Karpas-422 (cell line): ENCODE measurements at regions not wholly inside any gene's neighbourhood (a gene's known extent, or its start where the extent isn't known, plus 50 kb on each side); places are given as distances from the start of the nearest gene placed in this dataset.

ENCODE experiments used
- DNase-seq: peaks from one replicate; pipeline ENCODE4 v3.0.0-alpha.2; 2015
- H2AFZ ChIP-seq: fragments of 200-600 bp; sonication (generic); 2 replicates; pipeline ENCODE4 v1.6.1; 2014; ENCODE audit warnings: antibody characterized with exemption, low read length, mixed read lengths
- H3K27ac ChIP-seq: fragments of 200-600 bp; sonication (generic); 2 replicates; pipeline ENCODE4 v1.5.1; 2014; ENCODE audit warnings: mild to moderate bottlenecking, low read length, moderate library complexity
- H3K27me3 ChIP-seq: fragments of 200-600 bp; sonication (generic); 2 replicates; pipeline ENCODE4 v1.6.1; 2014; ENCODE audit warnings: low read length, mixed read lengths
- H3K36me3 ChIP-seq: fragments of 200-600 bp; sonication (generic); 2 replicates; pipeline ENCODE4 v1.6.1; 2014; ENCODE audit warnings: low read length, mixed read lengths; ENCODE audit not compliant: insufficient read depth
- H3K4me1 ChIP-seq: fragments of 200-600 bp; sonication (generic); 2 replicates; pipeline ENCODE4 v1.6.1; 2014; ENCODE audit warnings: mild to moderate bottlenecking, low read length, mixed read lengths
- H3K4me2 ChIP-seq: fragments of 200-600 bp; sonication (generic); 2 replicates; pipeline ENCODE4 v1.6.1; 2014; ENCODE audit warnings: low read length, low read depth, mild to moderate bottlenecking; ENCODE audit not compliant: poor library complexity, severe bottlenecking
- H3K4me3 ChIP-seq: fragments of 200-600 bp; sonication (generic); 2 replicates; pipeline ENCODE4 v1.5.1; 2014; ENCODE audit warnings: mild to moderate bottlenecking, antibody characterized with exemption, low read length, mixed read lengths
- H3K79me2 ChIP-seq: fragments of 200-600 bp; sonication (generic); 2 replicates; pipeline ENCODE4 v1.6.1; 2014; ENCODE audit warnings: mild to moderate bottlenecking, low read length, mixed read lengths
- H3K9ac ChIP-seq: fragments of 200-600 bp; sonication (generic); 2 replicates; pipeline ENCODE4 v1.6.0; 2014; ENCODE audit warnings: low read length
- H3K9me2 ChIP-seq: fragments of 200-600 bp; sonication (generic), shearing (Covaris generic); replicated peaks from 2 replicates; pipeline ENCODE4 v1.6.0; 2014; ENCODE audit warnings: mild to moderate bottlenecking, low read length, moderate library complexity; ENCODE audit not compliant: insufficient read depth
- H3K9me3 ChIP-seq: fragments of 300-700, 200-600 bp; sonication (generic); 2 replicates; pipeline ENCODE4 v1.6.1; 2014; ENCODE audit warnings: low read length, mixed read lengths
- H4K20me1 ChIP-seq: fragments of 200-600 bp; sonication (generic); 2 replicates; pipeline ENCODE4 v1.6.1; 2014; ENCODE audit warnings: mild to moderate bottlenecking, antibody characterized with exemption, low read length, low read depth; ENCODE audit not compliant: insufficient read depth

- H3K9me2 ChIP-seq, result no peaks in the 10 kb centered on the region
- H3K27me3 ChIP-seq, result no peaks in the 10 kb centered on the region
- no peaks in the 10 kb centered on the region for H4K20me1 ChIP-seq
- H3K4me2 ChIP-seq, result no peak overlapping the region
- no peaks in the 10 kb centered on the region for H3K79me2 ChIP-seq
- H3K9me3 ChIP-seq, result peaks cover 19% of the 10 kb centered on the region
- no peak overlapping the region for H2AFZ ChIP-seq
- no peak overlapping the region for H3K27ac ChIP-seq
- H3K36me3 ChIP-seq, result no peaks in the 10 kb centered on the region
- DNase-seq, result no peak
- H3K4me1 ChIP-seq, result no peaks in the 10 kb centered on the region
- no peak overlapping the region for H3K4me3 ChIP-seq
- H3K9ac ChIP-seq, result no peak overlapping the region
Measured at GRCh38 chr21:24969068-24969467, 638.2 kb downstream of the MRPL39 start.

GRCh38 chr21:24955275-24955961 lies 651.9 kb downstream of the MRPL39 start:
- H3K9me3 ChIP-seq, result peaks cover 16% of the 10 kb centered on the region; the same call in 1 of the 2 replicates
- no peak for DNase-seq
- H3K4me3 ChIP-seq, result no peak overlapping the region
- no peak overlapping the region for H3K27ac ChIP-seq
- no peak overlapping the region for H3K4me2 ChIP-seq
- H2AFZ ChIP-seq, result no peak overlapping the region
- no peaks in the 10 kb centered on the region for H3K4me1 ChIP-seq
- H3K79me2 ChIP-seq, result no peaks in the 10 kb centered on the region
- no peaks in the 10 kb centered on the region for H3K36me3 ChIP-seq
- no peaks in the 10 kb centered on the region for H4K20me1 ChIP-seq
- no peak overlapping the region for H3K9ac ChIP-seq
- no peaks in the 10 kb centered on the region for H3K27me3 ChIP-seq
- H3K9me2 ChIP-seq, result no peaks in the 10 kb centered on the region

- Histone ChIP-seq H3K4me1 (no peaks in the 10 kb centered on the region), H3K4me3 (no peak overlapping the region), H3K79me2 (no peaks in the 10 kb centered on the region), H3K27ac (no peak overlapping the region), H3K36me3 (no peaks in the 10 kb centered on the region), H3K9me2 (no peaks in the 10 kb centered on the region), H2AFZ (no peak overlapping the region), H3K27me3 (no peaks in the 10 kb centered on the region), H3K9ac (no peak overlapping the region), H3K9me3 (peaks cover 10% of the 10 kb centered on the region; the same call in 1 of the 2 replicates), H4K20me1 (no peaks in the 10 kb centered on the region), H3K4me2 (no peak overlapping the region)
- DNase-seq, result no peak
Measured at GRCh38 chr21:24948186-24948585, 659.1 kb downstream of the MRPL39 start.

- Histone ChIP-seq H2AFZ (no peak overlapping the region), H3K9me3 (0 out of 2 replicates have a peak, but pooled peaks cover 3% of the 10 kb centered on the region), H4K20me1 (no peaks in the 10 kb centered on the region), H3K79me2 (no peaks in the 10 kb centered on the region), H3K4me3 (no peak overlapping the region), H3K9ac (no peak overlapping the region), H3K4me2 (no peak overlapping the region), H3K27me3 (no peaks in the 10 kb centered on the region), H3K27ac (no peak overlapping the region), H3K9me2 (no peaks in the 10 kb centered on the region), H3K36me3 (no peaks in the 10 kb centered on the region), H3K4me1 (no peaks in the 10 kb centered on the region)
- no peak for DNase-seq
Measured at GRCh38 chr21:24945910-24946309, 661.4 kb downstream of the MRPL39 start.

- Histone ChIP-seq H3K9me3 (no peaks in the 10 kb centered on the region), H3K4me3 (no peak overlapping the region), H3K9ac (no peak overlapping the region), H3K36me3 (no peaks in the 10 kb centered on the region), H3K4me2 (no peak overlapping the region), H3K9me2 (no peaks in the 10 kb centered on the region), H3K27me3 (no peaks in the 10 kb centered on the region), H3K4me1 (no peaks in the 10 kb centered on the region), H3K27ac (no peak overlapping the region), H2AFZ (no peak overlapping the region), H4K20me1 (no peaks in the 10 kb centered on the region), H3K79me2 (no peaks in the 10 kb centered on the region)
- no peak for DNase-seq
Measured at GRCh38 chr21:24941316-24942185, 665.7 kb downstream of the MRPL39 start.

GRCh38 chr21:24939291-24939690 lies 668.0 kb downstream of the MRPL39 start:
- Histone ChIP-seq H4K20me1 (no peaks in the 10 kb centered on the region), H3K4me1 (no peaks in the 10 kb centered on the region), H2AFZ (no peak overlapping the region), H3K4me3 (no peak overlapping the region), H3K4me2 (no peak overlapping the region), H3K36me3 (no peaks in the 10 kb centered on the region), H3K9me3 (no peaks in the 10 kb centered on the region), H3K9ac (no peak overlapping the region), H3K27ac (no peak overlapping the region), H3K27me3 (no peaks in the 10 kb centered on the region), H3K79me2 (no peaks in the 10 kb centered on the region), H3K9me2 (no peaks in the 10 kb centered on the region)
- DNase-seq, result no peak

GRCh38 chr21:24938573-24938972 lies 668.7 kb downstream of the MRPL39 start:
- H3K9ac ChIP-seq, result no peak overlapping the region
- no peaks in the 10 kb centered on the region for H3K79me2 ChIP-seq
- H3K27ac ChIP-seq, result no peak overlapping the region
- no peaks in the 10 kb centered on the region for H3K9me2 ChIP-seq
- no peaks in the 10 kb centered on the region for H3K27me3 ChIP-seq
- no peak overlapping the region for H3K4me2 ChIP-seq
- no peaks in the 10 kb centered on the region for H4K20me1 ChIP-seq
- H3K9me3 ChIP-seq, result no peaks in the 10 kb centered on the region; the same call in 1 of the 2 replicates
- no peaks in the 10 kb centered on the region for H3K4me1 ChIP-seq
- no peak overlapping the region for H2AFZ ChIP-seq
- no peak overlapping the region for H3K4me3 ChIP-seq
- no peaks in the 10 kb centered on the region for H3K36me3 ChIP-seq
- DNase-seq, result no peak

- no peaks in the 10 kb centered on the region for H3K9me2 ChIP-seq
- no peak overlapping the region for H3K4me3 ChIP-seq
- no peak overlapping the region for H3K9ac ChIP-seq
- DNase-seq, result no peak
- H4K20me1 ChIP-seq, result no peaks in the 10 kb centered on the region
- no peaks in the 10 kb centered on the region; the same call in 1 of the 2 replicates for H3K9me3 ChIP-seq
- no peaks in the 10 kb centered on the region for H3K4me1 ChIP-seq
- no peaks in the 10 kb centered on the region for H3K36me3 ChIP-seq
- H3K27ac ChIP-seq, result no peak overlapping the region
- no peak overlapping the region for H3K4me2 ChIP-seq
- no peak overlapping the region for H2AFZ ChIP-seq
- no peaks in the 10 kb centered on the region for H3K79me2 ChIP-seq
- H3K27me3 ChIP-seq, result no peaks in the 10 kb centered on the region
Measured at GRCh38 chr21:24935991-24936390, 671.3 kb downstream of the MRPL39 start.
